Psoas muscle (tissue), 7 donors: ENCODE measurements at regions not wholly inside any gene's neighbourhood (a gene's known extent, or its start where the extent isn't known, plus 50 kb on each side); places are given as distances from the start of the nearest gene placed in this dataset.

Experiments
- ATAC-seq, 4 donors: fragments of 200-7000 bp; cut with Tn5 transposase; one replicate each; pipeline ENCODE4 v1.9.1; 2020; ENCODE audit warnings: moderate library complexity in 3 of 4, mild to moderate bottlenecking in 2 of 4
- DNase-seq, 2 donors: peaks; one replicate each; pipeline ENCODE4 v3.0.0-alpha.2; 2020
- H3K27ac ChIP-seq: fragments of 200-600 bp; one replicate; pipeline ENCODE4 v1.8.0; 2022
- H3K27me3 ChIP-seq, 3 donors: fragments of 200-600 bp in 1 of 3; one replicate each; pipeline versions ENCODE4 v1.6.1 to v1.8.0; 2013 to 2022; ENCODE audit warnings: low read length in 2 of 3, mild to moderate bottlenecking in 2 of 3, moderate library complexity in 1 of 3; ENCODE audit not compliant: insufficient read depth in 3 of 3
- H3K36me3 ChIP-seq, 2 donors: fragments of 200-600 bp in 1 of 2; one replicate each; pipeline versions ENCODE4 v1.6.1 to v1.8.0; 2013 to 2022; ENCODE audit warnings: low read depth in 1 of 2, mild to moderate bottlenecking in 1 of 2, moderate library complexity in 1 of 2; ENCODE audit not compliant: insufficient read depth in 1 of 2
- H3K4me1 ChIP-seq: fragments of 200-600 bp; one replicate; pipeline ENCODE4 v1.8.0; 2022
- H3K4me3 ChIP-seq: fragments of 200-600 bp; one replicate; pipeline ENCODE4 v1.8.0; 2022; ENCODE audit warnings: mild to moderate bottlenecking
- H3K9me3 ChIP-seq: fragments of 200-600 bp; one replicate; pipeline ENCODE4 v1.8.0; 2022
- CTCF ChIP-seq: fragments of 200-600 bp; IDR thresholded peaks from one replicate; pipeline ENCODE4 v1.8.0; 2022; ENCODE audit warnings: antibody characterized with exemption
- WGBS, 3 donors: extraction: QIAGEN DNeasy Blood & Tissue Kit; methylation state at CpG; one replicate each; pipeline versions ENCODE4 v1.1.6 to v1.1.7; 2013; 5-methylcytosine and 5-hydroxymethylcytosine counted together
- intact Hi-C, 2 donors: fragments of 100-400 bp; cut with DNase I; formaldehyde crosslinking; loops; one replicate each; pipeline versions ENCODE4 v1.11.0 to v1.14.2; 2022
- donor health status: healthy with polysubstance abuse.
- donor health status: DM: no; HTN: no; CAD: no; lungs with moderate emphysema.
- donor health status: Bipolar disorder and iron deficiency.
- donor health status: healthy.
- donor health status: DM: yes; HTN: yes; CAD: no.
- donor health status: DM: no; HTN: no; CAD: no.
- donor health status: DM: yes; HTN: yes; CAD: no.

- H3K27ac ChIP-seq: peak overlapping the region; percentile 86
- peaks cover 20% of the 10 kb centered on the region for H3K4me1 ChIP-seq
- WGBS, 3 donors: 23 to 39% (median 30%) methylated on average over 4 of the region's 4 CpGs
- DNase-seq (peak; percentile 78 to 89), ATAC-seq (peak; percentile 96 to 98 (median 96))
- H3K36me3 ChIP-seq: no peaks in the 10 kb centered on the region
- H3K4me3 ChIP-seq: peak overlapping the region; percentile 8
- no peaks in the 10 kb centered on the region for H3K9me3 ChIP-seq
- no peaks in the 10 kb centered on the region for H3K27me3 ChIP-seq
- TF ChIP-seq CTCF: no peak
- intact Hi-C loops: loop anchor here (2.0 to 5.0 kb wide), 2 partner anchors 73 to 77 kb away; no protein-coding TSS in a partner anchor
Observed at GRCh38 chr9:99445371-99445891, 223.3 kb downstream of the SEC61B start.

GRCh38 chr9:99445920-99446319 is 223.8 kb downstream of the SEC61B start:
- WGBS, 3 donors: 55 to 57% (median 57%) methylated on average over 4 of the region's 4 CpGs
- Histone ChIP-seq H3K36me3 (no peaks in the 10 kb centered on the region), H3K27me3 (no peaks in the 10 kb centered on the region), H3K4me3 (peak overlapping the region; percentile 8), H3K27ac (peak overlapping the region; percentile 86), H3K9me3 (no peaks in the 10 kb centered on the region), H3K4me1 (peaks cover 24% of the 10 kb centered on the region)
- intact Hi-C loops: loop anchor here (2.0 to 5.0 kb wide), 2 partner anchors 74 to 77 kb away; no protein-coding TSS in a partner anchor
- ATAC-seq: peak; percentile 53 to 70 (median 66)
- DNase-seq: peak in 1 of 2 donors; percentile 19
- no peak for TF ChIP-seq CTCF

GRCh38 chr9:99447951-99448350 is 225.9 kb downstream of the SEC61B start:
- Histone ChIP-seq H3K4me3 (no peak overlapping the region), H3K27ac (no peak overlapping the region), H3K4me1 (peaks cover 33% of the 10 kb centered on the region), H3K36me3 (no peaks in the 10 kb centered on the region), H3K27me3 (no peaks in the 10 kb centered on the region), H3K9me3 (no peaks in the 10 kb centered on the region)
- ATAC-seq (no peak), DNase-seq (no peak)
- no peak for TF ChIP-seq CTCF
- intact Hi-C loops: loop anchor here in 1 of 2 donors (5.0 kb wide), 1 partner anchor 76 kb away; no protein-coding TSS in a partner anchor

- DNase-seq (no peak), ATAC-seq (no peak)
- H3K36me3 ChIP-seq: no peaks in the 10 kb centered on the region
- peaks cover 29% of the 10 kb centered on the region for H3K4me1 ChIP-seq
- H3K27me3 ChIP-seq: no peaks in the 10 kb centered on the region
- 96 to 100% (median 97%) methylated on average over 1 of the region's 1 CpG for WGBS, 3 donors
- no peak overlapping the region for H3K27ac ChIP-seq
- no peak for TF ChIP-seq CTCF
- no peak overlapping the region for H3K4me3 ChIP-seq
- intact Hi-C loops: loop anchor here (5.0 kb wide), 2 partner anchors 77 to 368 kb away; no protein-coding TSS in a partner anchor
- H3K9me3 ChIP-seq: no peaks in the 10 kb centered on the region
Observed at GRCh38 chr9:99449726-99450125, 227.6 kb downstream of the SEC61B start.
